HG02678 (cell line): ENCODE measurements at regions not wholly inside any gene's neighbourhood (a gene's known extent, or its start where the extent isn't known, plus 50 kb on each side); places are given as distances from the start of the nearest gene placed in this dataset.

Source experiments
- ATAC-seq: cut with Tn5 transposase; IDR thresholded peaks from one replicate; pipeline ENCODE4 v1.9.1; 2021; ENCODE audit warnings: mild to moderate bottlenecking, moderate library complexity; ENCODE audit not compliant: unreplicated experiment

DNA sequence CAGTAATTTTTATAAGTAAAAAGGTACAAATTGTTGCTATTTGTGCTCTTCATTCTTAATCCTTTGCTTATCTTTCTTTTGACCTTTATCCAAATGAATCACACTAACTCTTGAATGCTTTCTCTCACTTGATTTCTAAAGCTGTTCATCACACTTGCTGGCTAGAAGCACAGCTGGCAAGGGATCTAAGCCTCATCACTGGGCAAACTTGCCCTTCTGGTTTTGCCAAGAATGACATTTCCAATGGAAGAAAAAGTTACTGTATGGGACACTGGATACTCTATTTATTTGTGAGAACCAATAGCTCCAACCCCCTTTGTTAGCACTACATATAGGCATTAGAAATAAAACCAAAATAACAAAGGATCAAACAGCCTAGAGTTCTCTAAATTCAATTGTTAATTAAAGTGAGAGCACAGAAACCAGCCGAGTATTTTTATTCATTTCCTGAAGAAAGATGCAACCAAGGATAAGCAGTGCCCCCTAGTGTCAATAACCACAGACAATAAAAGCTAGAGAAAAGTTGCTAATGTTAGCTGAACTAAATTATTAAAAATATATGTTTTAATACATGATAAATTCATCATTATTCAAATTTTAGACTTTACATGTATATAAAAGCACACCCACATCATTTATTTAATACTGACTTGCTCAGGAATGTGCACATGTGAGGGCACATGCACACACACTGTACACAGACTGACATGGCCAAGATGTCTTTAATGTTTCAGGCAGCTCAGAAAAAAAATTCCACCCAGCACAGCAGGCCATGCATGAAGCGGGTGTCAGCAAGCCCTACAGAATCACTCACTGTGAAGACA, 59.8 kb upstream of the POU5F2 start:
- ATAC-seq = peak; percentile 69

- no peak for ATAC-seq
These were observed 53.6 kb upstream of the POU5F2 start for GRCh38 chr5:93794954-93795353.

DNA sequence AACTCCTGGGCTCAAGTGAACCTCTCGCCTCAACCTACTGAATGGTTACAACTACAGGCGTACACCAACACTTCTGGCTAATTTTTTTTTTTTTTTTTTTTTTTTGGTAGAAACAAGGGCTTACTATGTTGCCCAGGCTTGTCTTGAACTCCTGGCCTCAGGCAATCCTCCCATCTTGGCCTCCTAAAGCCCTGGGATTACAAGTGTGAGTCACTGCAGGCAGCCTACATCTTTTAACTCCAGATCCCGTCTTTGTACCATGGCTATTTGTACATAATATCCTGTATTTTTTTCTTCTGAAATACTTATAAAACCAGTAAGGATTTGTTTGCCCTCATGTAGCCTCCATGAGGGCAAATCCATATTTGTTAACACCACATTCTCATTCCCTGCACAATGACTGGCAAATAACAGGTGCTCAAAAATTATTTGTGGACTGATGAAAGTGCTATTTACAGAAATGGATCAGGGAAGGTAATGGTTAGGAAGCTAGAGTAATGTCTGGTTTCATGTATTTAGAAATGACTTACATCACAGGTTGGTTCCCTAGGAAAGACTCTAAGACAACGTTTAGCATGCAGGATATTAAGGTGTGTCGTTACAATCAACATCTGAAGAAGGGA, 51.9 kb upstream of the POU5F2 start:
- ATAC-seq = no peak

GRCh38 chr5:93791518-93791972, 50.1 kb upstream of the POU5F2 start:
- no peak for ATAC-seq
